ENCODE measurements at regions not wholly inside any gene's neighbourhood (a gene's known extent, or its start where the extent isn't known, plus 50 kb on each side); places are given as distances from the start of the nearest gene placed in this dataset.

DNA sequence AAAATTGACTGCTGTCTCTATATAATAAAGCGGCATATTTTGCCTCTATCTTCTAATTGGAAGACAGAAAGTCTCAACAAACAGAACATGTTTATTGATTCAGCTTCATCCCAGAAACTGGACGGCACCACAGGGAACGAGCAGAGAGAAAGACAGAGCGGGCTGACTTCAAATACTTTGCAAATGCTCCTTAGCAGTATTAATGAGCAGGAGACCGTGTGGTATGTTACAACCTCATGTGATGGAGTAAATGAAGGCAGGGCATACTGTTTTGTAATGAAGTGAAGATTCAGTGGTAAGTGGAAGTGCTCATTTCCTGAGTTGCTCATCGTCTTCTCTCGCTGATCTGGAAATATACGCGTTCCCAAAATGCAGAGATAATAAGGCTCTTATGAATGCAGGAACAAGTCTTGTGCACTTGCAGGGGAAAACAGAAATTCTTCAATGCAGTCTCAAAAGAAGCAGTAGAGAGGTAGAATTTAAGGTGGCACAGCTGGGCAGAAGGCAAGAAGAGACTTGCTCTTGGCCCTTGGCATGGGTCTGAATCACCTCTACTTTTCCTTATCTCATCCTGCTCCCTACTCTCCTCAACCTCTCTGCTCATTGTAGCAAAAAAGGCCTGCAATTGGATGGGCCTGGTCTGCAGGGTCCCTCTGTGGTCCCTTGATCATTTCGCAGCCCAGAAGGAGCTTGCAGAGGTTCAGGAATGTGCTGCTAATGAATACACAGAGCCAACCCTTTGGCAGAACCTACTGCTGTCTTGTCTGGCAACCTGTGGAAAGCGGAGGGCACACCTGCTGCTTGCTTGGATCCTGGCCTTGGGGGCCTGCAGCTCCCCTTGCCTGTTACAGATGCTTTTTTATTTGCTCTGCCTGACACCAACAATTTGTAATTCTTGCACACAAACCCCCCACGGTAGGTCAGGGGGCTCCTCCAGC, 604.9 kb upstream of the CFAP20DC start:
- DNase-seq (no peak), ATAC-seq (no peak)
- intact Hi-C loops (cut with DNase I, micrococcal nuclease): no loop called here

DNA sequence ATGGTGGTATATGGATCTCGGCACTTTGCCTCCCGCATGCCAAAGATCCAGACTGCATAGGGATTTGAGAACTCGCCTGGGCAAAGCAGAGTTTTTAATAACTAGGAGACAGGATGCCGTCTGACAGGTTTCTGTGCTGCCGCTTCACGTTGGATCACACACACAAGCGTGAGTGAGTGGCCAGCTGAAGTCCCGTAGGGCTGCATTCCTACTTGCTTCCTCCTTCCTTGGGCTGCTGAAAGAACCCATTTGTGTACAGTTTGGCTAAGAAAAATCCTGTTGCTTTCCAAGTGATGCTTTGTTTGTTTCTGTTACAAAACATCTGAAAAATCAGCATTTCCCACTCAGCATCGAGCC, 604.3 kb upstream of the CFAP20DC start:
- intact Hi-C loops (cut with DNase I, micrococcal nuclease): no loop called here
- DNase-seq (no peak), ATAC-seq (no peak)

DNA sequence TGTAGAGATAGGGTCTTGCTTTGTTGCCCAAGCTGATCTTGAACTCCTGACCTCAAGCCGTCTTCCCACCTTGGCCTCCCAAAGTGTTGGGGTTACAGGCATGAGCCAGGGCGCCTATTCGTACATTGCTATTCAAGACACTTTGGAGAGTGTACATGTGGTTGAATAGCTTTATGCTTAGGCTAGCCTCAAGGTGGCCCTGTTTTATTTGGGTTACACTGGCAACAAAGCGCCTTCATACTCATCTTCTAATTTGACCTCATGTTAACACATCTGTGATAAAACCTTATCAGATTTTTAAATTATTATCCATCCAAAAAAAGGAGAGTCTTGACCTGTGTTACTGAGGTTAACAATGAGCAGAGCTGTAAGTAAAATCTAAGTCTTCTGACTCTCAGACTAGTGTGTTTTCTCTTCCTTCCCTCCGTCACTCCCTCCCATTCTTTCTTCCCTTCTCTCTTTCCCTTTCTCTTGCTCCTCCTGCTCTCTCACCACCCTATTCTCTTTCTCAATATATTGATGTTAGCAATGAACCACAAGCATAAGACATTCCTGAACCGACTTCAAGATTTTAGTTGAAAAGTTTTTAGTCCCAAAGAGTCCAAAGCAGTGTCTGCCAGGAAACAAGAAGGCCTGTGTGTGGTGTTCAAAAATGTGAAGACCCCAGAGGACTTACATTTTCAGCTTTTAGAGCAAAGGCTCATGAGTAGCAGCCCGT, 603.7 kb upstream of the CFAP20DC start:
- DNase-seq (no peak), ATAC-seq (no peak)
- intact Hi-C loops (cut with DNase I, micrococcal nuclease): no loop called here

DNA sequence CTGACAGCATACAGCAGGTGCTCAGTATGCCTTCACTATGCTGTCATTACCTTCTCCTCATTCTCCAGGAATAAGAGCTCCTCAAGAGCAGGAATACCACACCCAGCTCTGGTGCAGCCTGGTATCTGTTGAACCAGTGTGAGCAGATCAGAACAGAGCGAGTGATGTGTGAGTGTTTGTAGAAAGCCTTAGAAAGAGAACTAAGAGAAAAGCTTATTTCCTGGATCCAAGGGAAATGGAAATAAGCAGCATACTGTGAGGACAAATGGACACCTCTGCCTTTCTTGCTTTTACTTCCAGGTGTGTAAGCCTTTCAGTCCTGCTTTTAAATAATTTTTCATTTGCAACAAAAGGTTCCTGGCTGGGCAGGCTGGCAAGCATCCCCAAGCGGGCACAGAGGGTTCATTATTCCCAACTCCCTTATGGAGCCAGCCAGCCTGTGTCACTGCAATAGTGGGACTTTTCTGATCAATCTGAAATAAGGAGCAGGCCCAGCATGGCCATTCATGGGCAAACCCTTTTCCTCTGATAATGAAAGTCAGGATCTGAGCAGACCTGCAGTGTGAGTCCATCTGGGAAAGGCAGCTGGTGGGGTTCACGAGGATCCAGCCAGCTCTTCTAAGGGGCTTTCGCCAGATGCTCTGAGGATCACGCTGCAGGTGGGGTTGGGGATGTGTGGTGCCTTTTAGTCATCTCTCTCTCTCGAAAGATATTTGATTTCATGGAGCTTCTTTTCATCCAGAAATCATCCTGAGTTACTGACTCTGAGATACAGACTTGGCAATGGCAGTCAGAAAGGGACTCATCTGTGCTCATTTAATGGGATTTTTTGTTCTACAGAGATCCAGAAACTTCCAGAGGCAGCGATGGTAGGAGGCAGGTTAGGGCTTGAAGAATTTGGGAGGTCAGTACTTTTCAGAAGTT, 594.9 kb upstream of the CFAP20DC start:
- DNase-seq: no peak
- intact Hi-C loops (cut with DNase I, micrococcal nuclease): no loop called here
- no peak for ATAC-seq

DNA sequence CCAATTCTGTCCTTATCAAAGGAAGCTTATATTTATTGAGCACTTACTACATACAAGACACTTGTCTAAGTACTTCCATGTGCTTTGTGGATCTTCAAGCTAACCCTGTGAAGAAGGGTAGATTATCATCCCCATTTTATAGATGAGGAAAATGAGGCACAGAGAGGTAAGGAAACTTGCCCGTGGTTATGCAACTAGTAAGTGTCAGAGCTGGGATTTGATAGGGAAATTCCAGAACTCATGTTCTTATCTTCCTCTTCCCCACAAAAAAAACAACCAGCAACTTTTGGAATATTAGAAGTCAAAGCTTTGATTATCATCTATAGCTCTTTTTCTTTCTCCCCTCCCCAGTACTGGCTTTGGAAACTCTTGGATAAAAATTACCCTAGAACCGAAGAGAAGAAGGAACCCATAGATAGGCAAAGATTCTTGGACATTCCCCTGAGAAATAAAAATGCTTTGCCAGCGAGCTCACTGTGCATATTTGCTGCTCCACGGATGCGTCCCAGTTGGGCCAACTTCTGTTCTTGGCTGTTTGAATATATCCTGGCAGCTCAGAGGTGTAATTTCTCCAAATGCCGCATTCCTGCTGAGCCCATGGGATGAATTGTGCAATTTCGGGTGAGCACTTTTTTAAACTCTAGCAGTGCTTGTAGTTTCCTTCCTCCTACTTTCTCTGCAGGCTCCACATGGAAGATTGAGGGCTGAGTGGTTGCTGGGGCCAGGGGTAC, 591.5 kb upstream of the CFAP20DC start:
- intact Hi-C loops (cut with DNase I, micrococcal nuclease): no loop called here
- DNase-seq (no peak), ATAC-seq (no peak)

DNA sequence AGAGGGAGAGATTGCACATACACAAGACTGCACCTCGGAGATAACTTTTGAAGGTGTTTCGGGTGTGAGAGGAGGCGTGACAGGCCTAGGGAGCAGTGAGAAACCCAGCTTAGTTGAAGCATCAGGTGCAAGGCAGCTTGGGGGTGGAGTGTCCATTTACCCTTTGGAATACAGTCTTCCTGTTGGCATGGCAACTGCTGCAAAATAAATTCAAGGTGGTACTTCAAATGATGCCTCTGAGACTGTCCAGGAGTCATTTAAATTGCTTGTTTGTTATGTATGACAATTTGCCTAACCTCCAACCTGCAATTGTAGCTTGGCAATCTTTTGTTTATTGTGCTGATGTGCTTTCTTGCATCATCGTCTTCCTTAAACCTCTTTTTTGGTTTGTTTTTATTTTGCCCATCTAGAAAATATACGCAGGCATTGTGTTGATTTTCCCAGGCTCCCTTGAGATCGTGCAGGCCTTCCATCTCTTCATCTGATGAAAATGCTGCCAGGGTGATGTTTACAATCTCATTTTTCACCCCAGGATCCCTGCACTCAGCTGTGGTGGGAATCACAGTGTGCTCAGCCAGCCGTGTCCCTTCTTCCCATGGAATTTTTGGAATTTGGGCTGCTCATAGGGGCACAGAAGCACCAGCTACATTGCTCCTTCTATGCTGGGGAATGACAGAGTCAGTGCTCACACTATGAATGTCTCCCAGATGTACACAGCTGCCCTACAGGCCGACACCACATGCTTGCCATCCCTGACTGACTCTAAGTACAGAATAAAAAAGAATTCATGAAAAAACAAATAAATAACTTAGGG, 583.1 kb upstream of the CFAP20DC start:
- no peak for ATAC-seq
- intact Hi-C loops (cut with DNase I, micrococcal nuclease): no loop called here
- no peak for DNase-seq

DNA sequence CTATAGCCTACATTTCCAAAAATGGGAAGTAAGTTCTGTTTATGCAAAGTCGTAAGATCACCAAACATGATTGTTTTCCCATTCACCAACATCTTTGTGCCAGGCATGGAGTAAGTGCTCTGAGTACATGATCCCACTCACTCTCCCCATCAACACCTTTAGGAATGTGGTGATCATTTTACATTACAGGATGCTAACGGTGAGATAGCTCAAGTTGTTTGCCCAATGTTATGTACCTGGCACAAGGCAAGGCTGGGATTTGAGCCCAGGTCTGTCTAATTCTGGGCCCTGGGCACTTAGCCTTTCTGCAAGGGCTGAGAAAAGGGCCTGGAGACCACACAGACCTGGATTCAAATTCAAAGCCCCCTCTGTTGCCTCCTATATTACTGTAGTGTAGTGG, 581.7 kb upstream of the CFAP20DC start:
- intact Hi-C loops (cut with DNase I, micrococcal nuclease): no loop called here
- DNase-seq: no peak
- no peak for ATAC-seq

DNA sequence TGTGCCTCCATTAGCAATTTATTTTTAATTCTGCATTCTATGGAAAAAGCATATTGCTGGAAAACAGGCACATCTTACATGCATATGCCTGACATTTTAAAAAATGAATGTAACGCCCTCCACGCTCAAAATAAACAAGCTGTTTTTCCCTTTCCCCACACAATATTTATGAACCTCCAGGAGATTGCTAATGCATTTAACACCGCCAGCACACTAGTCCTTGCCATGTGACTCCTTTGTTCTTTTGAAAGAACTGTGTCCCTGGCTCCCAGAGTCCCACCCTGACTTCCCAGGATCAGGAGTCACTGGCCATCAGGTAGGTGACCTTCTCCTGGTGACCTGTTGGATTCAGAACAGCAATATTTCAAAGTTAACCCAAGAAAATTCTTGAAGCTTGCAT, 571.2 kb upstream of the CFAP20DC start:
- no peak for DNase-seq
- intact Hi-C loops (cut with DNase I, micrococcal nuclease): no loop called here
- no peak for ATAC-seq

DNA sequence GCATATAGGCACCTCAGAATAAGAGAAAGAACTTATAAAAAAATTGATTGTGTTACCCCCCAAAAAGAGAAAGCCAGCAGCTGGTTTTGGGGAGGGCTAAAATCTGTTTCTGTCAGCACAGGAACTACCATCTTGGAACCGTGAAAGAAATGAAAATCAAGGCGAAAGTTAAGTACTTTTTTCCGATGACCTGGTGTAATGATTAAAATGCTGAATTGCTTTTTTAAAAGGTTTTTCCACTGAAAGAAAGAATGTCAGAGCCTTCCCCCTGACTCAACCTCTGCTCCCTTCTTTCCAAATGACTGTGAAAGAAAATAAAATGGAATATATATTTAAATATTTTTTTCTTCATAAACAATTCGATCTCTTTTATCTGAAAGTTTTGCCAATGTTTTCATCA, 570.5 kb upstream of the CFAP20DC start:
- DNase-seq: no peak
- ATAC-seq: no peak
- intact Hi-C loops (cut with DNase I, micrococcal nuclease): no loop called here

DNA sequence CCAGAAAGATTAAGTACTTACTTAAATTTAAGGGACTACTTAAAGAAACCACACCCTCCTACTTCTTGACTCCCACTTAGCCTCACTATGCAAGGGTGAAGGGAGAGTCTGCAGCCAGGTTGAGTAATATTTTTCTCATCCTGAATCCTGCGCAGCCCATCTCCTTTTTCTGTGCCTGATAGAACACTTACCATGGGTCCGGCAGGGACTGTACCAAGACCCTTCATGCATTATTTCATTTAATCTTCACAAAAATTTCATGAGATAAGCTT, 562.6 kb upstream of the CFAP20DC start:
- DNase-seq (no peak), ATAC-seq (no peak)
- intact Hi-C loops (cut with DNase I, micrococcal nuclease): no loop called here

DNA sequence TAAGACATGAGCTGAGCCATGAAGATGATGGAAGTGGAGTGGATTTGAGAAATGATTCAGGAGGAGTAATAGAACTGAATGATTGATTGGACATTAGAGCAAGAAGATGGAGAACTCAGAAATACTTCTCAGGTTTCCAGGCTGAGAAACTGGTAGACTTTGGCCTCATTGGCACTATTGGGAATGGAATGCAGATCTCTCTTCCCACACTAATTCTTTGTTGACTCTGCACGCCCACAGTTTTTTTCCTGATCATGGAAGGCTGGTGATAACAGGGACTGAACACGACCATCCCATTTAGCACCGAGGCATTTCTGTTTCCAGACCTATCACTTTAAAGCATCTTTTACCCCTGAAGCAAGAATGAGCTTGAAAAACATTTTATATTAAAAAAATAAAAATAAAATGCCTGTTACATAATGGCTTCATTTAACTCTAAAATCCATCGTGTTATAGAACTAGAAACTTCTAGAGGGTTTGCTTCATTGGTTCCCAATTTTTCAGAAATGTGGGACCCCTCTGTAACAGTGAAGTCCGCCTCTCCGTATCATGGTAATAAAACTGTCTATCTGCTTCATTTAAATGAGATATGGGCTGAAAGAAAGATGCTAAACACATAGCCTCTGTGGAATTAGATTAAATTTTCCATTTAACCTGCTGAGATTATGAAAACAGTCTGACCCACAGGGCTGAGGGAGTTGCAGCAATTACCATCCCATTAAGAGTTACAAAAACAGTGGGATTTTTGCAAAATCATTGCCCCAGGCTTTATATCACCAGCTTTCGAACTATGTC, 562.0 kb upstream of the CFAP20DC start:
- DNase-seq: no peak
- intact Hi-C loops (cut with DNase I, micrococcal nuclease): no loop called here

DNA sequence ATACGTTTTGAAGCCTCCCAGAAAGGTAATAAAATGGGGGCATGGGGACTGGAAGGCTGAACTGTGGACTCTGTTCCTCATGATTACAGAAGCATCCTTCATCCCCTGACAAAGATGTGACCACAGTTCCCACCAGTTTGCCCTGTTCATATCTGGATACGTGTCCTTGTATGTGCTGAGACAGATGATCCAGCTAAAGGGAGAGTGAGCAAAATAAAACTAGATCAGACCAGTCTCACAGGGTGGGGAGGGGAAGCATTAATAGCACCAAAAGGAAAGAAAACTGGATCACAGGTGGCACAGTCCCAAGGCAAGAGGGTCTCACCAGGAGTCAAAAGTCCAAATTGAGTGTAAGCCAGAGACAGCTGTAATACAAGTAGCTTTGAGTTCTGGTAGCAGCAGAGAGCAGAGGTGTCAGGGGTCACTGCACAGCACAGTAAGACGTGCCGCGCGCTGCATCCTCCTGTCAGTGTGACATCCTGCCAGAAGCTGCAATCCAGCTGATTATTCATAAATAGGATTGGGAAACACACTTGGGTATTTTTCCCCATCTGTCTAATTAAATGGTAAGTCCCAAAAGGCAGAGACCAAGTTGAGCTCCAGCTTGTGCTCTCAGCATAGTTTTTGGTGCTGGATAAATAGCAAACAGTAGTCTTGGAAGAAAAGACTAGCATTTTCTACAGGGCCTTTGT, 560.0 kb upstream of the CFAP20DC start:
- DNase-seq (peak in 1 of 2 donors; percentile 11), ATAC-seq (no peak)
- intact Hi-C loops (cut with DNase I, micrococcal nuclease): no loop called here

More for the DNA sequence above, 562.0 kb upstream of the CFAP20DC start:
- ATAC-seq: no peak

DNA sequence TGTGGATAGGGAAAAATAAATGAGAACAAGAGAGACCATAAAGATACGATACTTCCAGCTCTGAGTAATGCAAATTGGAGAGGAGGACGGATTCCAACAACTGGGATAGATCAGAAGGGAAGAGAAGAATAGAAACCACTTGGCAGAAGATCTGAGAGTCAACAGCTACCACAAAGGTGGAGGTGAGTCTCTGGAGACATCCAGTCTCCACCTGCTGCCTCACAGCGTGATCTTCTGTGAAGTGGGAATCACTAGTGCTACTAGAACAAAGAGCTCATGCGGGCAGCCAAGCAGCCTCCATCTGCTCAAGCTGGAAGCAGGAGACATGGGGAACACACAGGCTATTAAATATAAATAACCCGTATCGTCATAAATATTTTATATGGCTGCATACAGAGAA, 558.5 kb upstream of the CFAP20DC start:
- intact Hi-C loops (cut with DNase I, micrococcal nuclease): no loop called here
- DNase-seq (no peak), ATAC-seq (no peak)

DNA sequence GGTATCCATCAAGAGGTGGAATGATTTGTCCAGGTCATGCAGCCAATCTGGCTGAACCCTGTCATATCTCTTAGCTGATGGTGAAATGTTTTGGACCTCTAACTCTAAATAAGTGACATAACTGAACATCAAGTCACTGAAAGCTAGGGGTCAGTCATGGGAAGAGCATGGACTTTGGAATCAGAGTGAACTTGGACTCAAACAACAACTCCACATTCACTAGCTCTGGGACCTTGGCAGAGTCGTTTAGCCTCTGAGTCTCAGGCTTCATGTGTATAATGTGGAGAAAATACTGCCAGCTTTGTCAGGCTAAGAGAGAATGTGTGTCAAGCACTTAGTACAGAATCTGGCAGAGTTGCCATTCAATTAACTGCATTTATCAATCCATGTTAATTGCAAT, 557.8 kb upstream of the CFAP20DC start:
- ATAC-seq (no peak), DNase-seq (no peak)
- intact Hi-C loops (cut with DNase I, micrococcal nuclease): no loop called here

DNA sequence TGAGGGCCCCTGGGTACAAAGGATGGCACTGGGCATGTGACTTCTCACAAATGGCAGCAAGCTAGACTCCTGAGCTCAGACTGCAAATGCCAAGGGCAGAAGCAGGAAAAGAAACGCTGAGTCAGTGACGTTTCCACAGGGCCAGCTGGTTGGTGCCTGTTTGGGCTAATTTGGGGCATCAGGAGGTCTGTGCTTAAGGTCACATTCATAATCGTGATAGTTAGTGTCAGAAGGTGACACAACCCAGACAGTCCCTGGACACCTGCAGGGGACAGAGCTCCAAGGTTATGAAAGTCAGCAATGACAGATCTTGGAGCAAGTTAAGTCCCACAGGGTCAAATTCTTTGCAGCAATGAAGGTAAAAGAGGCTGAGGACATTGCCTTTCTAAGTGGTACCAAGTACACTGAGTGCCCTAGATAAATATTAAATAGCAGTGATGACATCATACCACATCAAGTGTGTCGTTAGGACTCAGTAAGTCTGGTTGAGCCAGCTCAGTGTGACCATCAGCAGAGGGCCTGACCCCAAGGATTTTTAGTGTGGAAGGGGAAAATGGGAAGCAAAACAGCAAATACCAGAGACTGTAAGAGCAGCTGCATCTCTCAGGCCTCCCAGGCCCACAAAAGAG, 556.9 kb upstream of the CFAP20DC start:
- DNase-seq (no peak), ATAC-seq (no peak)
- intact Hi-C loops (cut with DNase I, micrococcal nuclease): no loop called here

DNA sequence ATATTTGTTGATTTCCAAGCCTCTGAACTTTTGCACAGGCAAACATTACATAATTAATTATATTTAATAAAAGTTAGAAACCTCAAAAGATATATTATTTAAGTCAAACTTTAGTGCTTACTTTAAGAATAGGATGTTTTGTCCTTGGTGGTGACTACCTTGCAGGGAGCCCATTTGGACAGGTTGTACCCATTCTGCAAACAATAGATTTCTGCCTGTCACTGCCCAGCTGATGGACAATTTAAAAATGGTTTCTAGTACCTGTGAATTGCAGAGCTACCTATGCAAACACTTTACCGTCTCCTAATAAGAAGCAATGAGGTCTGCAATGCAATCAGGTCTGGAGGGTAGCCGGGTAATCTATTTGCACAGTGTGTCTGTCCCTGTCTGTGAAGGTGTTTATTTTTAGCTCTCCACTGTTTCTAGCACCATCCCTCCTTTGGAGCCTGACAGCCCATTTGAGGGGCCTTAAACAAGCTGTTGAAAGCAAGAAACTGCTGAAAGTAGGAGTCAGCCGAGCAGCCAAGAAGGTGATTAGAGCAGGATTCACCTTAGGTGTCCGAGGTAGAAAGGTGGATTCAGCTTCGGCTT, 556.2 kb upstream of the CFAP20DC start:
- no peak for DNase-seq
- no peak for ATAC-seq
- intact Hi-C loops (cut with DNase I, micrococcal nuclease): no loop called here
